ENCODE measurements at regions not wholly inside any gene's neighbourhood (a gene's known extent, or its start where the extent isn't known, plus 50 kb on each side); places are given as distances from the start of the nearest gene placed in this dataset.

DNA sequence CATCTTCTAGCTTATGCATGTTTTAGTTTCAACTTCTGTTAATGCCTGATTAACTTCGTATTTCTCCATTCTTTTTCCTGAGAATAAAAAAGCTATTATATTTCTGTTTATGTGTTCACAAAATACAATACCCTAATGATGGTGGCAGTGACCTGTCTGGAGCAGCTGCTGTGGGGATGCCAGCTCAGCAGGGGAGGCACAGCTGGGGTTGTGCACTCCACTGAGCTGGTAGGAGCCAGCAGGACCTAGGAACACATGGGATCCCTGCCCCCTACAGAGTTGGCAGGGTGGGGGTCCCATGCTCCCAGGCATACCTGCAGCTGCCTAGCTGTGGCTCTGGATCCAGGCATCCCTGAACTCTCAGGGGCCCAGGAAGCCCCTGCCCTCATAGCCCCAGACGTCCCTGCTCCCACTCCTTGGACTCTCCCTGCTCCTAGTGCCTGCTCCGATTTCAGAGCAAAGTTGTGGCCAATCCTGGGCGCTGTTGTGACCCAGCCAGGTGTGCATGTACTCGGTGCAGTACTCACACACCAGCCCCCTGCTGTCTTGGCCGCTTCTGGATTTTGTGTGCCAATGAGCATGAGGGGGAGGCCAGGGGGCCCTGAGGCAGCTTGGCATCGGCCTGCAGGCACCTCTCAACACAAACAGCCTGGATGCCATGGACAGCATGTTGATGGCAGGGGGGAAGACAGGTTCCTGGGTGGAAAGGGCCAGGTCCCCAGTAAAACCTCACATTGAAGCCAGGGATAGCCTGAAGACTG is 546.0 kb downstream of the ZNF804A start:
- ChIA-PET POLR2A (no interaction called here), CTCF (no interaction called here)
- no peak overlapping the region for H3K27ac Mint-ChIP-seq
- TF ChIP-seq ZNF423 (CRISPR knock-in tag; IDR thresholded peaks at IDR 0.05) (peak; percentile 47; the same call in 1 of the 2 replicates), GTF2I (CRISPR knock-in tag; conservative IDR thresholded peaks at IDR 0.05) (no peak)
- DNase-seq (ENCODE audit: low spot score): no peak
- peaks cover 7% of the 10 kb centered on the region for H3K4me1 Mint-ChIP-seq
- H3K4me3 Mint-ChIP-seq: no peak overlapping the region
- no peaks in the 10 kb centered on the region for H3K27me3 Mint-ChIP-seq (ENCODE audit: low read depth)
- peaks cover 12% of the 10 kb centered on the region; the same call in 1 of the 2 replicates for H3K36me3 Mint-ChIP-seq
- H3K9me3 Mint-ChIP-seq: peaks cover 13% of the 10 kb centered on the region
- peak; percentile 51 for ATAC-seq

DNA sequence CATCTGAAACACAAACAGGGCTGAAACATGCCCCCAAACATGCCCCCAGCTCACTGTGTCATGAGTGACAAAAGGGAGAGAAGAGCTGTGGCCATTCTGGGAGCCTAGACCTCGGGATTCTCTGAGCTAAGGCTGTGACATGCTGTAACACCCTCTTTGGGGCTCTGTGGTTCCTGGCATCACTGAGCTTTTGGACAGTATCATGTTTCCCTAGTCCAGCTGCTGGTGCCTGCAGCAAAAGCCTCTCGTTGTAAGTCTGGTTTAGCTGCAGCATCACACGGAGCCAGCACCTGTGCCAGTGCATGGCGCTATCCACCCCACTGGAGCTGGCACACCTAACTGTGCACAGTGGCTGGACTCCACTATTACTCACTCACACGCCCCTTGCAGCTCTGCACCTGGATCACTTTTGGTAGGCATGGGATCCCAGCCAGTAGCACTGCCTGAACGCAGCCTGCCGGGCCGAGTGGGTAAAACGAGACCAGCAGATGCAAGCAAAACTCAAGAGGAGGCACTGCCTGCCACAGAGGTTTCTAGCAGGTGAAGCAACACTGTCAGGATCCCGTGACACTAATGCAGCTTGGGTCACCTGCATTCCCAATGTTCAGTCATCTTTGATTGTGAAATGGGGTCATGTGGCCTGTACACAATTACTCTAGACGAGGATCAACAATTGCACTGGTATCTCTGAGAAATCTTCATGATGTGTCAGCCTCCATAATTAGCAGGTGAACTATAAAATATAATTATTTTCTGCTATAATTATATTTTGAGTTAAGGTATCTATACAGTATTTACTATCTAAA is 547.2 kb downstream of the ZNF804A start:
- DNase-seq (ENCODE audit: low spot score) (no peak), ATAC-seq (no peak)
- Mint-ChIP-seq H3K4me1 (peaks cover 3% of the 10 kb centered on the region), H3K36me3 (0 out of 2 replicates have a peak, but pooled peaks cover 3% of the 10 kb centered on the region), H3K27me3 (ENCODE audit: low read depth) (no peaks in the 10 kb centered on the region), H3K27ac (no peak overlapping the region), H3K9me3 (peaks cover 4% of the 10 kb centered on the region), H3K4me3 (no peak overlapping the region)
- ChIA-PET CTCF (no interaction called here), POLR2A (no interaction called here)
- TF ChIP-seq TCF7 (CRISPR knock-in tag; IDR thresholded peaks at IDR 0.05; ENCODE audit: low read depth): no peak
- TF ChIP-seq, protein P1, sequence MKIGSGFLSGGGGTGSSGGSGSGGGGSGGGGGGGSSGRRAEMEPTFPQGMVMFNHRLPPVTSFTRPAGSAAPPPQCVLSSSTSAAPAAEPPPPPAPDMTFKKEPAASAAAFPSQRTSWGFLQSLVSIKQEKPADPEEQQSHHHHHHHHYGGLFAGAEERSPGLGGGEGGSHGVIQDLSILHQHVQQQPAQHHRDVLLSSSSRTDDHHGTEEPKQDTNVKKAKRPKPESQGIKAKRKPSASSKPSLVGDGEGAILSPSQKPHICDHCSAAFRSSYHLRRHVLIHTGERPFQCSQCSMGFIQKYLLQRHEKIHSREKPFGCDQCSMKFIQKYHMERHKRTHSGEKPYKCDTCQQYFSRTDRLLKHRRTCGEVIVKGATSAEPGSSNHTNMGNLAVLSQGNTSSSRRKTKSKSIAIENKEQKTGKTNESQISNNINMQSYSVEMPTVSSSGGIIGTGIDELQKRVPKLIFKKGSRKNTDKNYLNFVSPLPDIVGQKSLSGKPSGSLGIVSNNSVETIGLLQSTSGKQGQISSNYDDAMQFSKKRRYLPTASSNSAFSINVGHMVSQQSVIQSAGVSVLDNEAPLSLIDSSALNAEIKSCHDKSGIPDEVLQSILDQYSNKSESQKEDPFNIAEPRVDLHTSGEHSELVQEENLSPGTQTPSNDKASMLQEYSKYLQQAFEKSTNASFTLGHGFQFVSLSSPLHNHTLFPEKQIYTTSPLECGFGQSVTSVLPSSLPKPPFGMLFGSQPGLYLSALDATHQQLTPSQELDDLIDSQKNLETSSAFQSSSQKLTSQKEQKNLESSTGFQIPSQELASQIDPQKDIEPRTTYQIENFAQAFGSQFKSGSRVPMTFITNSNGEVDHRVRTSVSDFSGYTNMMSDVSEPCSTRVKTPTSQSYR (CRISPR knock-in tag; IDR thresholded peaks at IDR 0.05): no peak

- ATAC-seq: no peak
- H3K27ac Mint-ChIP-seq: no peak overlapping the region
- no peaks in the 10 kb centered on the region for H3K27me3 Mint-ChIP-seq (ENCODE audit: low read depth)
- ChIA-PET POLR2A (no interaction called here), CTCF (no interaction called here)
- no peaks in the 10 kb centered on the region for H3K36me3 Mint-ChIP-seq
- DNase-seq (ENCODE audit: low spot score): no peak
- no peak overlapping the region for H3K4me3 Mint-ChIP-seq
- TF ChIP-seq PRRX2 (CRISPR knock-in tag; IDR thresholded peaks at IDR 0.05) (no peak), ZNF671 (CRISPR knock-in tag; IDR thresholded peaks at IDR 0.05) (no peak), SP1 (CRISPR knock-in tag; conservative IDR thresholded peaks at IDR 0.05) (no peak), SMAD3 (CRISPR knock-in tag; IDR thresholded peaks at IDR 0.05; ENCODE audit: borderline replicate concordance) (no peak), NR3C1 (CRISPR knock-in tag; conservative IDR thresholded peaks at IDR 0.05; ENCODE audit: low read depth) (no peak), GRHL2 (CRISPR knock-in tag; IDR thresholded peaks at IDR 0.05; ENCODE audit: insufficient replicate concordance, severe bottlenecking) (no peak), KAT7 (CRISPR knock-in tag; IDR thresholded peaks at IDR 0.05; ENCODE audit: borderline replicate concordance) (no peak), MXD4 (CRISPR knock-in tag; IDR thresholded peaks at IDR 0.05; ENCODE audit: borderline replicate concordance) (no peak), ETV6 (CRISPR knock-in tag; IDR thresholded peaks at IDR 0.05) (no peak), ZNF512 (CRISPR knock-in tag; IDR thresholded peaks at IDR 0.05; ENCODE audit: borderline replicate concordance) (no peak), GTF2I (CRISPR knock-in tag; conservative IDR thresholded peaks at IDR 0.05) (no peak)
- TF ChIP-seq, protein P2, sequence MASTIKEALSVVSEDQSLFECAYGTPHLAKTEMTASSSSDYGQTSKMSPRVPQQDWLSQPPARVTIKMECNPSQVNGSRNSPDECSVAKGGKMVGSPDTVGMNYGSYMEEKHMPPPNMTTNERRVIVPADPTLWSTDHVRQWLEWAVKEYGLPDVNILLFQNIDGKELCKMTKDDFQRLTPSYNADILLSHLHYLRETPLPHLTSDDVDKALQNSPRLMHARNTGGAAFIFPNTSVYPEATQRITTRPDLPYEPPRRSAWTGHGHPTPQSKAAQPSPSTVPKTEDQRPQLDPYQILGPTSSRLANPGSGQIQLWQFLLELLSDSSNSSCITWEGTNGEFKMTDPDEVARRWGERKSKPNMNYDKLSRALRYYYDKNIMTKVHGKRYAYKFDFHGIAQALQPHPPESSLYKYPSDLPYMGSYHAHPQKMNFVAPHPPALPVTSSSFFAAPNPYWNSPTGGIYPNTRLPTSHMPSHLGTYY (CRISPR knock-in tag; IDR thresholded peaks at IDR 0.05): no peak
- TF ChIP-seq, protein P3, sequence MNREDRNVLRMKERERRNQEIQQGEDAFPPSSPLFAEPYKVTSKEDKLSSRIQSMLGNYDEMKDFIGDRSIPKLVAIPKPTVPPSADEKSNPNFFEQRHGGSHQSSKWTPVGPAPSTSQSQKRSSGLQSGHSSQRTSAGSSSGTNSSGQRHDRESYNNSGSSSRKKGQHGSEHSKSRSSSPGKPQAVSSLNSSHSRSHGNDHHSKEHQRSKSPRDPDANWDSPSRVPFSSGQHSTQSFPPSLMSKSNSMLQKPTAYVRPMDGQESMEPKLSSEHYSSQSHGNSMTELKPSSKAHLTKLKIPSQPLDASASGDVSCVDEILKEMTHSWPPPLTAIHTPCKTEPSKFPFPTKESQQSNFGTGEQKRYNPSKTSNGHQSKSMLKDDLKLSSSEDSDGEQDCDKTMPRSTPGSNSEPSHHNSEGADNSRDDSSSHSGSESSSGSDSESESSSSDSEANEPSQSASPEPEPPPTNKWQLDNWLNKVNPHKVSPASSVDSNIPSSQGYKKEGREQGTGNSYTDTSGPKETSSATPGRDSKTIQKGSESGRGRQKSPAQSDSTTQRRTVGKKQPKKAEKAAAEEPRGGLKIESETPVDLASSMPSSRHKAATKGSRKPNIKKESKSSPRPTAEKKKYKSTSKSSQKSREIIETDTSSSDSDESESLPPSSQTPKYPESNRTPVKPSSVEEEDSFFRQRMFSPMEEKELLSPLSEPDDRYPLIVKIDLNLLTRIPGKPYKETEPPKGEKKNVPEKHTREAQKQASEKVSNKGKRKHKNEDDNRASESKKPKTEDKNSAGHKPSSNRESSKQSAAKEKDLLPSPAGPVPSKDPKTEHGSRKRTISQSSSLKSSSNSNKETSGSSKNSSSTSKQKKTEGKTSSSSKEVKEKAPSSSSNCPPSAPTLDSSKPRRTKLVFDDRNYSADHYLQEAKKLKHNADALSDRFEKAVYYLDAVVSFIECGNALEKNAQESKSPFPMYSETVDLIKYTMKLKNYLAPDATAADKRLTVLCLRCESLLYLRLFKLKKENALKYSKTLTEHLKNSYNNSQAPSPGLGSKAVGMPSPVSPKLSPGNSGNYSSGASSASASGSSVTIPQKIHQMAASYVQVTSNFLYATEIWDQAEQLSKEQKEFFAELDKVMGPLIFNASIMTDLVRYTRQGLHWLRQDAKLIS (CRISPR knock-in tag; IDR thresholded peaks at IDR 0.05; ENCODE audit: borderline replicate concordance): no peak
- no peaks in the 10 kb centered on the region for H3K4me1 Mint-ChIP-seq
- H3K9me3 Mint-ChIP-seq: no peaks in the 10 kb centered on the region
These were observed 549.0 kb downstream of the ZNF804A start for GRCh38 chr2:185147361-185147760.
